Caco-2 (cell line): ENCODE measurements at regions not wholly inside any gene's neighbourhood (a gene's known extent, or its start where the extent isn't known, plus 50 kb on each side); places are given as distances from the start of the nearest gene placed in this dataset.

ENCODE experiments used
- BruUV-seq: library from RNA; stranded (reverse); fragments of 400-500 nt; replicated peaks from 2 replicates; lab custom pipeline; 2021; lab: Mats Ljungman, UMichigan
- CTCF ChIA-PET: fragments of 300-600 bp; sonication (Branson Sonifier 250); formaldehyde crosslinking; loops from one replicate; lab custom pipeline; 2022; ENCODE audit warnings: antibody characterized with exemption; lab: Charles Lee
- POLR2A ChIA-PET: fragments of 300-600 bp; sonication (Branson Sonifier 250); formaldehyde crosslinking; loops from one replicate; lab custom pipeline; 2022; ENCODE audit warnings: antibody characterized with exemption; lab: Charles Lee
- DNase-seq, 2 experiments: peaks; one replicate each; pipeline versions ENCODE4 v3.0.0 to v3.0.0-alpha.2; 2020 to 2022
- H3K27me3 ChIP-seq: replicated peaks from 2 replicates; pipeline ENCODE4 v1.6.0; 2011; ENCODE audit warnings: low read length; ENCODE audit not compliant: control insufficient read depth, insufficient read depth
- H3K36me3 ChIP-seq: 2 replicates; pipeline ENCODE4 v1.5.1; 2011; ENCODE audit warnings: low read length; ENCODE audit not compliant: control insufficient read depth, insufficient read depth
- H3K4me1 ChIP-seq: fragments of 250-450 bp; sonication (Bioruptor Pico); 2 replicates; pipeline ENCODE4 v1.5.1; 2020; ENCODE audit warnings: mild to moderate bottlenecking
- H3K4me3 ChIP-seq: 2 replicates; pipeline ENCODE4 v1.5.1; 2011; ENCODE audit warnings: low read depth, mild to moderate bottlenecking, control low read depth, low read length
- H3K9me3 ChIP-seq: fragments of 250-450 bp; sonication (Bioruptor Pico); 2 replicates; pipeline ENCODE4 v1.5.1; 2020; ENCODE audit warnings: mild to moderate bottlenecking, moderate library complexity
- H3K27ac Mint-ChIP-seq: one replicate; pipeline ENCODE4 v1.8.0; 2022; ENCODE audit warnings: mixed read lengths; ENCODE audit not compliant: unreplicated experiment
- H3K27me3 Mint-ChIP-seq: one replicate; pipeline ENCODE4 v1.8.0; 2022; ENCODE audit warnings: mixed read lengths; ENCODE audit not compliant: insufficient read depth, unreplicated experiment
- H3K36me3 Mint-ChIP-seq: one replicate; pipeline ENCODE4 v1.8.0; 2022; ENCODE audit warnings: mild to moderate bottlenecking, mixed read lengths; ENCODE audit not compliant: insufficient read depth, unreplicated experiment
- H3K4me1 Mint-ChIP-seq: one replicate; pipeline ENCODE4 v1.8.0; 2022; ENCODE audit warnings: low read depth, mixed read lengths; ENCODE audit not compliant: unreplicated experiment
- H3K4me3 Mint-ChIP-seq: one replicate; pipeline ENCODE4 v1.8.0; 2022; ENCODE audit warnings: mild to moderate bottlenecking, moderate library complexity, mixed read lengths; ENCODE audit not compliant: unreplicated experiment
- H3K9me3 Mint-ChIP-seq: one replicate; pipeline ENCODE4 v1.8.0; 2022; ENCODE audit warnings: mixed read lengths; ENCODE audit not compliant: unreplicated experiment
- intact Hi-C: fragments of 100-400 bp; cut with micrococcal nuclease; formaldehyde crosslinking; loops from one replicate; pipeline ENCODE4 v1.10.0; 2022; ENCODE audit not compliant: unreplicated experiment
- TF ChIP-seq, protein P1 (sequence below), 2 experiments: fragments of 200-600 bp in 1 of 2; IDR thresholded peaks; 1 replicate in 1 of 2; 2 replicates in 1 of 2; pipeline versions ENCODE4 v1.5.1 to v1.8.0; 2011 to 2022; ENCODE audit warnings: antibody characterized with exemption in 1 of 2, control low read depth in 1 of 2, inconsistent platforms in 1 of 2, low read depth in 1 of 2, low read length in 1 of 2, mild to moderate bottlenecking in 1 of 2, moderate library complexity in 1 of 2; ENCODE audit not compliant: insufficient read depth in 1 of 2, severe bottlenecking in 1 of 2, unreplicated experiment in 1 of 2

DNA sequence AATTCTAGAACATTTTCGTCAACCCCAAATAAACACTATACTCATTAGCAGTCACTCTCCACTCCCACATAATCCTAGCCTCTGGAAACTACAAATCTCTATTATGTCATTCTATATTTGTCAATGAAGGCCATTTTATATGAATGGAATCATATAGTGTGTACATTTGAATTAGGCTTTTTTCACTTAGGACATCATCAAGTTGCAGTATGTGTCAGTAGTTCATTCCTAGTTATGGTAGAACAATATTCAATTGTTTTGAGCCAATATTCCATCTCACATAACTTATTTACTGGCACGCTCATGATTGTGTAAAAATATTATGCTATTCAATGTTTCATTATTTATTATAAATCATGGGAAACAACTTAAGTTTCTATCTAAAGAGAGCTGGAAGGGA is 1610.4 kb upstream of the MIR17HG start:
- no peak overlapping the region for H3K4me3 Mint-ChIP-seq
- H3K36me3 Mint-ChIP-seq = no peaks in the 10 kb centered on the region

DNA sequence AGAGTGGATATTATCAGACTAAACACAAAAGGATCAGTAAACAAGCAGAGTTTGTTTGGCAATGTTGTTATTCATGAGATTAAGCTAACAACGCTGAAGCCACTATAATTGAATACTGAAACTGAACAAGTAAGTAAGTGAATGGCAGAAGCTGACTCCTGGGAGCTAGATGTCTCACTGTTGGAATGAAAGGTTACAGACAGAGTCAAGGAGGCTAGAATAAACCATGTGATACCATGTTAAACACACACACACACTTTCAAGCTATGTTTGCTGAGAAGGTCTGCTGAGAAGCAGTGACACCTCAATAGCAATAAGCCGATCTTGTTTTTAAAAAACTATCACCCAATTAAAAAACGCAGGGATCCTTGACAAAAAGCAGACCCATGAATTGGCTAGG is 1609.4 kb upstream of the MIR17HG start:
- peaks cover 10% of the 10 kb centered on the region for H3K4me1 Mint-ChIP-seq
- Histone ChIP-seq H3K36me3 (no peaks in the 10 kb centered on the region), H3K4me3 (no peak overlapping the region), H3K27me3 (no peaks in the 10 kb centered on the region), H3K9me3 (no peaks in the 10 kb centered on the region), H3K4me1 (peaks cover 14% of the 10 kb centered on the region)
- ChIA-PET POLR2A (no interaction called here), CTCF (no interaction called here)
- H3K9me3 Mint-ChIP-seq = peaks cover 4% of the 10 kb centered on the region
- TF ChIP-seq, protein P1, sequence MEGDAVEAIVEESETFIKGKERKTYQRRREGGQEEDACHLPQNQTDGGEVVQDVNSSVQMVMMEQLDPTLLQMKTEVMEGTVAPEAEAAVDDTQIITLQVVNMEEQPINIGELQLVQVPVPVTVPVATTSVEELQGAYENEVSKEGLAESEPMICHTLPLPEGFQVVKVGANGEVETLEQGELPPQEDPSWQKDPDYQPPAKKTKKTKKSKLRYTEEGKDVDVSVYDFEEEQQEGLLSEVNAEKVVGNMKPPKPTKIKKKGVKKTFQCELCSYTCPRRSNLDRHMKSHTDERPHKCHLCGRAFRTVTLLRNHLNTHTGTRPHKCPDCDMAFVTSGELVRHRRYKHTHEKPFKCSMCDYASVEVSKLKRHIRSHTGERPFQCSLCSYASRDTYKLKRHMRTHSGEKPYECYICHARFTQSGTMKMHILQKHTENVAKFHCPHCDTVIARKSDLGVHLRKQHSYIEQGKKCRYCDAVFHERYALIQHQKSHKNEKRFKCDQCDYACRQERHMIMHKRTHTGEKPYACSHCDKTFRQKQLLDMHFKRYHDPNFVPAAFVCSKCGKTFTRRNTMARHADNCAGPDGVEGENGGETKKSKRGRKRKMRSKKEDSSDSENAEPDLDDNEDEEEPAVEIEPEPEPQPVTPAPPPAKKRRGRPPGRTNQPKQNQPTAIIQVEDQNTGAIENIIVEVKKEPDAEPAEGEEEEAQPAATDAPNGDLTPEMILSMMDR (IDR thresholded peaks at IDR 0.05; ENCODE audit: insufficient read depth in 1 of 2, low read depth in 1 of 2, low read length in 1 of 2, severe bottlenecking in 1 of 2, unreplicated experiment in 1 of 2) = no peak
- no peak for DNase-seq
- no peaks in the 10 kb centered on the region for H3K27me3 Mint-ChIP-seq
- H3K27ac Mint-ChIP-seq = no peak overlapping the region
- intact Hi-C loops = loop anchor here (10.0 kb wide), 1 partner anchor 187 kb away; no protein-coding TSS in a partner anchor
- no peak overlapping the region for H3K4me3 Mint-ChIP-seq
- no TSS peak for BruUV-seq
- no peaks in the 10 kb centered on the region for H3K36me3 Mint-ChIP-seq

More for the DNA sequence above, 1610.4 kb upstream of the MIR17HG start:
- H3K27me3 Mint-ChIP-seq = no peaks in the 10 kb centered on the region
- H3K9me3 Mint-ChIP-seq = peaks cover 12% of the 10 kb centered on the region
- ChIA-PET POLR2A (no interaction called here), CTCF (no interaction called here)
- no peaks in the 10 kb centered on the region for H3K27me3 ChIP-seq
- intact Hi-C loops = loop anchor here (10.0 kb wide), 1 partner anchor 188 kb away; no protein-coding TSS in a partner anchor
- BruUV-seq = no TSS peak
- H3K36me3 ChIP-seq = no peaks in the 10 kb centered on the region
- TF ChIP-seq, protein P1 (IDR thresholded peaks at IDR 0.05; ENCODE audit: insufficient read depth in 1 of 2, low read depth in 1 of 2, low read length in 1 of 2, severe bottlenecking in 1 of 2, unreplicated experiment in 1 of 2) = no peak
- H3K9me3 ChIP-seq = no peaks in the 10 kb centered on the region
- peaks cover 15% of the 10 kb centered on the region for H3K4me1 Mint-ChIP-seq
- no peak overlapping the region for H3K4me3 ChIP-seq
- no peak for DNase-seq
- H3K27ac Mint-ChIP-seq = no peak overlapping the region
- H3K4me1 ChIP-seq = peaks cover 17% of the 10 kb centered on the region

DNA sequence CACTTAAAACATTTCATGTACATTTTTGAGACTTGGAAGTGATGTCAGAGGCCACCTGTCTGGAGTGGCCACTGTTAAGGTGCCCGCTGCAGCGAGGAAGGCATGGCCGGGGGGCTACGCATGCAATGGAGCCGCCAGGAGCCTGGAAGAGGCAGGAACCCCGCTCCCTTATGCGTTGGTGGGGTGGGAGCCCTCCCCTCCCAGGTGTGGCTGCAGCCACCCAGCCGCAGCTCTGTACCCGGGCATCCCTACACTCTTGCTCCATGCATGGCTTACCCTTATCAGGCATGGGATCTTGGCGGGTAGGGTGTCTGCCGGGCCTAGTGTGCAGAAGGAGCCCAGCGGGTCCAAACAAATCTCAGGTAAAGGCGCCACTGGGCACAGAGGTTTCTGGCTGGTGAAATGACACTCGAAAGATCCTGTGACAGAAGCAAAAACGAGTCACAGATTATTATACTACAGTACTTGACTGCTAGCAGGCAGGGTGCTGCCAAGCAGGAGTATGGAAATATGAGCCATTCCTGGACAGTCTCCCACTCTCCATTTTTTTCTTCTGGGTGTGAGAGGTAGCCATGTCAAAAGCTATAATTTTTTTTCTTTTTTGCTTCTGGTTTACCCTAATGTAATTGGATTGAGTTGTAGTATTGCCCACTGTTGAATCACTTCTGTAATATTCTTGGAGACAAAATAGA is 1606.3 kb upstream of the MIR17HG start:
- TF ChIP-seq, protein P1 (IDR thresholded peaks at IDR 0.05; ENCODE audit: insufficient read depth in 1 of 2, low read depth in 1 of 2, low read length in 1 of 2, severe bottlenecking in 1 of 2, unreplicated experiment in 1 of 2) = no peak
- no peak overlapping the region for H3K27ac Mint-ChIP-seq
- Histone ChIP-seq H3K4me3 (no peak overlapping the region), H3K4me1 (no peaks in the 10 kb centered on the region), H3K27me3 (no peaks in the 10 kb centered on the region), H3K36me3 (no peaks in the 10 kb centered on the region), H3K9me3 (no peaks in the 10 kb centered on the region)
- intact Hi-C loops = no loop called here
- no peak overlapping the region for H3K4me3 Mint-ChIP-seq
- no peaks in the 10 kb centered on the region for H3K27me3 Mint-ChIP-seq
- no peaks in the 10 kb centered on the region for H3K36me3 Mint-ChIP-seq
- H3K4me1 Mint-ChIP-seq = no peaks in the 10 kb centered on the region
- no TSS peak for BruUV-seq
- DNase-seq = no peak
- CTCF ChIA-PET = no interaction called here
- POLR2A ChIA-PET = no interaction called here
- no peaks in the 10 kb centered on the region for H3K9me3 Mint-ChIP-seq
